ENCODE measurements at regions not wholly inside any gene's neighbourhood (a gene's known extent, or its start where the extent isn't known, plus 50 kb on each side); places are given as distances from the start of the nearest gene placed in this dataset.

DNA sequence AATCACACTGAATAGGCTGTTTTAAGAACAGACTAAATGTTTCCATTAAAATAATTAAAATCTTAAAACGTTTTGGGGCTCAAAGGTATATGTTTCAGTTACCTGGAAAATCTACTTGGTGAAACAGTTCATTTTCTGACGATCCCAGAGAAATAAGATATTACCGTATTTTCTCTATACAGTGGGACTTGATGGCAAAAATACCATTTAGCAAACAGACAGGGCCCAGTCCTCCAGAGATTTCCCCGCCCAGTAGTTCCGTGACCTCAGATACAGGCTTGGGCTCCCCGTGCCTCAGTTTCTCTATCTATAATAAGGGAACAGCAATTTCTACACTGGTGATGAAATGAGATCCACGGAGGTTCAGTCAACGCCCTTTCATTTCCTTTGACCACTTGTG lies 304.4 kb downstream of the VRK1 start:
- ATAC-seq (ENCODE audit: low read depth) (no peak), DNase-seq (no peak)
- H3K4me2 ChIP-seq (ENCODE audit: low read depth, low read length) = no peak overlapping the region
- peaks cover 36% of the 10 kb centered on the region for H3K9me3 ChIP-seq (ENCODE audit: control insufficient read depth, insufficient read depth, low read length)
- no peak overlapping the region for H3K4me3 ChIP-seq (ENCODE audit: insufficient read depth, low read depth, low read length)
- no TSS peak for BruUV-seq (replicated peaks)
- no peak overlapping the region for H3K14ac ChIP-seq (replicated peaks; ENCODE audit: low read depth, low read length)
- no peak overlapping the region for H3K27ac ChIP-seq (ENCODE audit: insufficient read depth, low read length)
- POLR2A ChIA-PET (ENCODE audit: unreplicated experiment) = no interaction called here
- WGBS, 2 experiments (ENCODE audit: extremely low coverage in 2 of 2, insufficient read length in 1 of 2) = 40% methylated on average over 1 of the region's 8 CpGs; no CpG with 5 or more reads in 1 of the 2 experiments
- no peak overlapping the region for H2BK5ac ChIP-seq (ENCODE audit: low read depth, low read length, poor library complexity, severe bottlenecking)
- H3K79me1 ChIP-seq (ENCODE audit: low read depth in 1 of 2, low read length in 2 of 2) = no peaks in the 10 kb centered on the region
- no peak overlapping the region for H4K91ac ChIP-seq (ENCODE audit: insufficient read depth, low read depth, low read length)
- H3K23ac ChIP-seq (ENCODE audit: low read depth, low read length) = no peak overlapping the region
- H3K56ac ChIP-seq (ENCODE audit: extremely low read depth, insufficient read depth, low read length) = no peak overlapping the region
- CTCF ChIA-PET = no interaction called here
- no peak overlapping the region for H2AK9ac ChIP-seq (replicated peaks; ENCODE audit: low read depth, low read length, poor library complexity)
- no peak overlapping the region for H3K18ac ChIP-seq (ENCODE audit: low read depth, low read length)
- no peak overlapping the region for H2BK120ac ChIP-seq (ENCODE audit: low read depth, low read length)
- no peaks in the 10 kb centered on the region for H3K4me1 ChIP-seq (ENCODE audit: control insufficient read depth, insufficient read depth, low read length)
- no peak overlapping the region for H4K5ac ChIP-seq (ENCODE audit: low read depth, low read length)
- no peak overlapping the region for H2AFZ ChIP-seq (replicated peaks; ENCODE audit: low read length, poor library complexity)
- H3K9me1 ChIP-seq (ENCODE audit: insufficient read depth, low read length) = no peaks in the 10 kb centered on the region
- no peak overlapping the region for H3K4ac ChIP-seq (ENCODE audit: low read depth, low read length)
- no peak overlapping the region for H2AK5ac ChIP-seq (ENCODE audit: low read depth, low read length)
- no peaks in the 10 kb centered on the region for H3K27me3 ChIP-seq (ENCODE audit: control insufficient read depth, insufficient read depth, low read length)
- intact Hi-C loops (cut with micrococcal nuclease) = no loop called here
- in situ Hi-C loops (cut with MboI; ENCODE audit: low sequenced_read_pairs) = no loop called here
- TF ChIP-seq, protein P1, sequence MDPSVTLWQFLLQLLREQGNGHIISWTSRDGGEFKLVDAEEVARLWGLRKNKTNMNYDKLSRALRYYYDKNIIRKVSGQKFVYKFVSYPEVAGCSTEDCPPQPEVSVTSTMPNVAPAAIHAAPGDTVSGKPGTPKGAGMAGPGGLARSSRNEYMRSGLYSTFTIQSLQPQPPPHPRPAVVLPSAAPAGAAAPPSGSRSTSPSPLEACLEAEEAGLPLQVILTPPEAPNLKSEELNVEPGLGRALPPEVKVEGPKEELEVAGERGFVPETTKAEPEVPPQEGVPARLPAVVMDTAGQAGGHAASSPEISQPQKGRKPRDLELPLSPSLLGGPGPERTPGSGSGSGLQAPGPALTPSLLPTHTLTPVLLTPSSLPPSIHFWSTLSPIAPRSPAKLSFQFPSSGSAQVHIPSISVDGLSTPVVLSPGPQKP (IDR thresholded peaks at IDR 0.05; ENCODE audit: borderline replicate concordance, low read depth, low read length) = no peak
- TF ChIP-seq, protein P2, sequence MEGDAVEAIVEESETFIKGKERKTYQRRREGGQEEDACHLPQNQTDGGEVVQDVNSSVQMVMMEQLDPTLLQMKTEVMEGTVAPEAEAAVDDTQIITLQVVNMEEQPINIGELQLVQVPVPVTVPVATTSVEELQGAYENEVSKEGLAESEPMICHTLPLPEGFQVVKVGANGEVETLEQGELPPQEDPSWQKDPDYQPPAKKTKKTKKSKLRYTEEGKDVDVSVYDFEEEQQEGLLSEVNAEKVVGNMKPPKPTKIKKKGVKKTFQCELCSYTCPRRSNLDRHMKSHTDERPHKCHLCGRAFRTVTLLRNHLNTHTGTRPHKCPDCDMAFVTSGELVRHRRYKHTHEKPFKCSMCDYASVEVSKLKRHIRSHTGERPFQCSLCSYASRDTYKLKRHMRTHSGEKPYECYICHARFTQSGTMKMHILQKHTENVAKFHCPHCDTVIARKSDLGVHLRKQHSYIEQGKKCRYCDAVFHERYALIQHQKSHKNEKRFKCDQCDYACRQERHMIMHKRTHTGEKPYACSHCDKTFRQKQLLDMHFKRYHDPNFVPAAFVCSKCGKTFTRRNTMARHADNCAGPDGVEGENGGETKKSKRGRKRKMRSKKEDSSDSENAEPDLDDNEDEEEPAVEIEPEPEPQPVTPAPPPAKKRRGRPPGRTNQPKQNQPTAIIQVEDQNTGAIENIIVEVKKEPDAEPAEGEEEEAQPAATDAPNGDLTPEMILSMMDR (conservative IDR thresholded peaks at IDR 0.05; ENCODE audit: low read depth, low read length) = no peak
- no peak for TF ChIP-seq POLR2A (IDR thresholded peaks at IDR 0.05; ENCODE audit: low read depth, low read length)
- TF ChIP-seq RAD21 (IDR thresholded peaks at IDR 0.05; ENCODE audit: low read length) = no peak
- TF ChIP-seq, protein P3, sequence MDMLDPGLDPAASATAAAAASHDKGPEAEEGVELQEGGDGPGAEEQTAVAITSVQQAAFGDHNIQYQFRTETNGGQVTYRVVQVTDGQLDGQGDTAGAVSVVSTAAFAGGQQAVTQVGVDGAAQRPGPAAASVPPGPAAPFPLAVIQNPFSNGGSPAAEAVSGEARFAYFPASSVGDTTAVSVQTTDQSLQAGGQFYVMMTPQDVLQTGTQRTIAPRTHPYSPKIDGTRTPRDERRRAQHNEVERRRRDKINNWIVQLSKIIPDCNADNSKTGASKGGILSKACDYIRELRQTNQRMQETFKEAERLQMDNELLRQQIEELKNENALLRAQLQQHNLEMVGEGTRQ (IDR thresholded peaks at IDR 0.05; ENCODE audit: low read depth, low read length) = no peak
- TF ChIP-seq BHLHE40 (IDR thresholded peaks at IDR 0.05; ENCODE audit: low read depth, low read length) = no peak
- TF ChIP-seq NFE2L2 (IDR thresholded peaks at IDR 0.05; ENCODE audit: low read depth, low read length) = no peak
- no peak for TF ChIP-seq MAFK (IDR thresholded peaks at IDR 0.05; ENCODE audit: low read depth, low read length)
- no peak for TF ChIP-seq CEBPB (IDR thresholded peaks at IDR 0.05; ENCODE audit: low read depth, low read length)
- TF ChIP-seq RCOR1 (IDR thresholded peaks at IDR 0.05; ENCODE audit: insufficient replicate concordance, low read length) = no peak
- TF ChIP-seq SMC3 (IDR thresholded peaks at IDR 0.05; ENCODE audit: low read depth, low read length) = no peak
- no peak for TF ChIP-seq MXI1 (IDR thresholded peaks at IDR 0.05; ENCODE audit: borderline replicate concordance, low read depth, low read length)
- no peak for TF ChIP-seq CHD1 (IDR thresholded peaks at IDR 0.05; ENCODE audit: low read depth, low read length)
- TF ChIP-seq MAZ (IDR thresholded peaks at IDR 0.05; ENCODE audit: borderline replicate concordance, low read depth, low read length) = no peak
- TF ChIP-seq RFX5 (IDR thresholded peaks at IDR 0.05; ENCODE audit: low read depth, low read length) = no peak
- TF ChIP-seq FOS (IDR thresholded peaks at IDR 0.05; ENCODE audit: low read depth, low read length) = no peak
- no peaks in the 10 kb centered on the region for H4K20me1 ChIP-seq (ENCODE audit: insufficient read depth, low read length)
- no peak overlapping the region for H4K8ac ChIP-seq (ENCODE audit: low read depth in 2 of 2, low read length in 2 of 2)
- H2BK15ac ChIP-seq (ENCODE audit: low read depth, low read length) = no peak overlapping the region
- dilution Hi-C loops (cut with HindIII; ENCODE audit: low sequenced_read_pairs, unreplicated experiment) = no loop called here
- no peak overlapping the region for H2BK20ac ChIP-seq (ENCODE audit: low read depth, low read length)
- H3K36me3 ChIP-seq (ENCODE audit: control insufficient read depth, insufficient read depth, low read length) = no peaks in the 10 kb centered on the region
- H3K9ac ChIP-seq (ENCODE audit: low read depth, low read length) = no peak overlapping the region

Data from IMR-90 (cell line).